Activated T-cell treated with anti-CD3 and anti-CD28 coated beads, Interleukin-2, amount 50 U/mL, for 4 hours (primary cell): ENCODE measurements at regions not wholly inside any gene's neighbourhood (a gene's known extent, or its start where the extent isn't known, plus 50 kb on each side); places are given as distances from the start of the nearest gene placed in this dataset.
"Not testable (repeated sequence)": the region's sequence is repeated elsewhere in the genome, so short reads cannot be mapped to it uniquely, and the experiment has no call there.

Experiments used
- ATAC-seq, 2 donors: fragments of 200-7000 bp; cut with Tn5 transposase; one replicate each; pipeline ENCODE4 v1.10.0; 2021
- DNase-seq: peaks from one replicate; pipeline ENCODE4 v3.0.0-alpha.2; 2020
- H3K27me3 Mint-ChIP-seq: one replicate; pipeline ENCODE4 v1.8.0; 2021; ENCODE audit warnings: low read depth, mixed read lengths
- H3K36me3 Mint-ChIP-seq: one replicate; pipeline ENCODE4 v1.8.0; 2022; ENCODE audit warnings: mixed read lengths; ENCODE audit not compliant: insufficient read depth
- H3K4me1 Mint-ChIP-seq: one replicate; pipeline ENCODE4 v1.8.0; 2021; ENCODE audit warnings: low read depth, mixed read lengths
- H3K4me3 Mint-ChIP-seq: one replicate; pipeline ENCODE4 v1.8.0; 2021; ENCODE audit warnings: mild to moderate bottlenecking, moderate library complexity, mixed read lengths
- H3K9me3 Mint-ChIP-seq: one replicate; pipeline ENCODE4 v1.8.0; 2021; ENCODE audit warnings: mixed read lengths

- not testable (repeated sequence) for H3K4me1 Mint-ChIP-seq, ATAC-seq, H3K4me3 Mint-ChIP-seq, H3K27me3 Mint-ChIP-seq, DNase-seq, H3K9me3 Mint-ChIP-seq, H3K36me3 Mint-ChIP-seq
Measured at GRCh38 chr14:105606305-105606975, 80.1 kb downstream of the TMEM121 start.

GRCh38 chr14:105607025-105607424, 80.6 kb downstream of the TMEM121 start:
- not testable (repeated sequence) for ATAC-seq, DNase-seq, H3K36me3 Mint-ChIP-seq, H3K4me3 Mint-ChIP-seq, H3K27me3 Mint-ChIP-seq, H3K4me1 Mint-ChIP-seq, H3K9me3 Mint-ChIP-seq

GRCh38 chr14:105614987-105615386, 88.6 kb downstream of the TMEM121 start:
- H3K36me3 Mint-ChIP-seq, ATAC-seq, DNase-seq, H3K4me3 Mint-ChIP-seq, H3K9me3 Mint-ChIP-seq, H3K4me1 Mint-ChIP-seq: not testable (repeated sequence)
- H3K27me3 Mint-ChIP-seq, result peaks cover 13% of the 10 kb centered on the region

GRCh38 chr14:105615986-105616801, 89.8 kb downstream of the TMEM121 start:
- not testable (repeated sequence) for H3K9me3 Mint-ChIP-seq, DNase-seq, H3K4me1 Mint-ChIP-seq, H3K36me3 Mint-ChIP-seq, H3K4me3 Mint-ChIP-seq
- peaks cover 13% of the 10 kb centered on the region for H3K27me3 Mint-ChIP-seq
- ATAC-seq, result peak in 1 of 2 donors; percentile 18

GRCh38 chr14:105616802-105617192, 90.4 kb downstream of the TMEM121 start:
- H3K36me3 Mint-ChIP-seq, result no peaks in the 10 kb centered on the region
- H3K4me1 Mint-ChIP-seq, result no peaks in the 10 kb centered on the region
- no peak overlapping the region for H3K4me3 Mint-ChIP-seq
- DNase-seq (no peak), ATAC-seq (no peak)
- no peaks in the 10 kb centered on the region for H3K9me3 Mint-ChIP-seq
- peaks cover 13% of the 10 kb centered on the region for H3K27me3 Mint-ChIP-seq

GRCh38 chr14:105617201-105617777, 90.9 kb downstream of the TMEM121 start:
- Mint-ChIP-seq H3K27me3 (peaks cover 13% of the 10 kb centered on the region), H3K36me3 (no peaks in the 10 kb centered on the region), H3K9me3 (no peaks in the 10 kb centered on the region), H3K4me3 (no peak overlapping the region), H3K4me1 (no peaks in the 10 kb centered on the region)
- peak in 1 of 2 donors; percentile 14 for ATAC-seq
- no peak for DNase-seq

- not testable (repeated sequence) for DNase-seq, H3K9me3 Mint-ChIP-seq, H3K4me3 Mint-ChIP-seq, H3K36me3 Mint-ChIP-seq, H3K4me1 Mint-ChIP-seq, ATAC-seq
- H3K27me3 Mint-ChIP-seq, result peaks cover 13% of the 10 kb centered on the region
Measured at GRCh38 chr14:105617805-105618204, 91.4 kb downstream of the TMEM121 start.

GRCh38 chr14:105619324-105619723, 92.9 kb downstream of the TMEM121 start:
- not testable (repeated sequence) for H3K9me3 Mint-ChIP-seq, H3K36me3 Mint-ChIP-seq, H3K4me1 Mint-ChIP-seq, H3K27me3 Mint-ChIP-seq, ATAC-seq, DNase-seq, H3K4me3 Mint-ChIP-seq

- not testable (repeated sequence) for H3K4me3 Mint-ChIP-seq, H3K9me3 Mint-ChIP-seq, DNase-seq, ATAC-seq, H3K4me1 Mint-ChIP-seq, H3K36me3 Mint-ChIP-seq, H3K27me3 Mint-ChIP-seq
Measured at GRCh38 chr14:105620178-105620864, 93.9 kb downstream of the TMEM121 start.

GRCh38 chr14:105620865-105621471, 94.6 kb downstream of the TMEM121 start:
- H3K9me3 Mint-ChIP-seq, H3K4me1 Mint-ChIP-seq, H3K4me3 Mint-ChIP-seq, DNase-seq, H3K27me3 Mint-ChIP-seq, H3K36me3 Mint-ChIP-seq, ATAC-seq: not testable (repeated sequence)

- not testable (repeated sequence) for H3K36me3 Mint-ChIP-seq, H3K9me3 Mint-ChIP-seq, ATAC-seq, H3K4me1 Mint-ChIP-seq, H3K27me3 Mint-ChIP-seq, DNase-seq, H3K4me3 Mint-ChIP-seq
Measured at GRCh38 chr14:105621479-105622328, 95.3 kb downstream of the TMEM121 start.

GRCh38 chr14:105622329-105622955, 96.1 kb downstream of the TMEM121 start:
- ATAC-seq (peak in 1 of 2 donors; percentile 35), DNase-seq (no peak)
- Mint-ChIP-seq H3K36me3 (no peaks in the 10 kb centered on the region), H3K4me1 (no peaks in the 10 kb centered on the region), H3K27me3 (peaks cover 3% of the 10 kb centered on the region), H3K9me3 (no peaks in the 10 kb centered on the region), H3K4me3 (no peak overlapping the region)

- not testable (repeated sequence) for H3K4me1 Mint-ChIP-seq, DNase-seq, H3K27me3 Mint-ChIP-seq, H3K36me3 Mint-ChIP-seq, ATAC-seq, H3K4me3 Mint-ChIP-seq, H3K9me3 Mint-ChIP-seq
Measured at GRCh38 chr14:105623178-105623577, 96.8 kb downstream of the TMEM121 start.
